HepG2 (cell line): ENCODE measurements at regions not wholly inside any gene's neighbourhood (a gene's known extent, or its start where the extent isn't known, plus 50 kb on each side); places are given as distances from the start of the nearest gene placed in this dataset.

Experiments used
- ETV5 ChIP-seq: IDR thresholded peaks from 2 replicates; pipeline ENCODE4 v1.6.1; 2018; ENCODE audit warnings: missing biosample characterization, missing genetic modification reagents, inconsistent platforms, borderline replicate concordance
- FIP1L1 ChIP-seq: fragments of 200-400 bp; formaldehyde crosslinking; IDR thresholded peaks from 2 replicates; pipeline ENCODE4 v1.6.1; 2018; ENCODE audit warnings: low read depth, mild to moderate bottlenecking, low read length, moderate library complexity, borderline replicate concordance; ENCODE audit not compliant: insufficient read depth
- HOXA3 ChIP-seq: sonication (generic); formaldehyde crosslinking; IDR thresholded peaks from 2 replicates; pipeline ENCODE4 v1.5.0; 2020; ENCODE audit warnings: missing genetic modification reagents
- MAFG ChIP-seq: sonication (generic); formaldehyde crosslinking; IDR thresholded peaks from 2 replicates; pipeline ENCODE4 v1.5.1; 2020; ENCODE audit warnings: mild to moderate bottlenecking, missing genetic modification reagents
- NFE2L1 ChIP-seq: sonication (generic); formaldehyde crosslinking; IDR thresholded peaks from 2 replicates; pipeline ENCODE4 v1.4.0; 2020; ENCODE audit warnings: missing genetic modification reagents, mild to moderate bottlenecking, borderline replicate concordance
- ZNF263 ChIP-seq: sonication (generic); formaldehyde crosslinking; IDR thresholded peaks from 2 replicates; pipeline ENCODE4 v1.4.0; 2020; ENCODE audit warnings: missing genetic modification reagents
- ZNF484 ChIP-seq: sonication (generic); formaldehyde crosslinking; IDR thresholded peaks from 2 replicates; pipeline ENCODE4 v1.5.1; 2020; ENCODE audit warnings: mild to moderate bottlenecking, low read depth, missing genetic modification reagents, borderline replicate concordance
- ZNF746 ChIP-seq: sonication (generic); formaldehyde crosslinking; IDR thresholded peaks from 2 replicates; pipeline ENCODE4 v1.8.0; 2022; ENCODE audit warnings: mild to moderate bottlenecking, missing genetic modification reagents
- ZNF788 ChIP-seq: sonication (generic); formaldehyde crosslinking; IDR thresholded peaks from 2 replicates; pipeline ENCODE4 v1.5.0; 2020; ENCODE audit warnings: mild to moderate bottlenecking, missing genetic modification reagents, borderline replicate concordance
- TF ChIP-seq, protein P1 (sequence below): IDR thresholded peaks from 2 replicates; pipeline ENCODE4 v1.6.1; 2016; ENCODE audit warnings: low read depth, control low read depth
- TF ChIP-seq, protein P2 (sequence below): sonication (generic); formaldehyde crosslinking; IDR thresholded peaks from 2 replicates; pipeline ENCODE4 v1.5.1; 2020; ENCODE audit warnings: mild to moderate bottlenecking, missing genetic modification reagents, borderline replicate concordance
- TF ChIP-seq, protein P3 (sequence below): sonication (generic); formaldehyde crosslinking; IDR thresholded peaks from 2 replicates; pipeline ENCODE4 v1.4.0; 2020; ENCODE audit warnings: mild to moderate bottlenecking, missing genetic modification reagents
- TF ChIP-seq, protein P4 (sequence below): sonication (generic); formaldehyde crosslinking; IDR thresholded peaks from 2 replicates; pipeline ENCODE4 v1.4.0; 2020; ENCODE audit warnings: missing genetic modification reagents, borderline replicate concordance
- TF ChIP-seq, protein P5 (sequence below): sonication (generic); formaldehyde crosslinking; IDR thresholded peaks from 2 replicates; pipeline ENCODE4 v1.4.0; 2020; ENCODE audit warnings: missing genetic modification reagents, borderline replicate concordance

DNA sequence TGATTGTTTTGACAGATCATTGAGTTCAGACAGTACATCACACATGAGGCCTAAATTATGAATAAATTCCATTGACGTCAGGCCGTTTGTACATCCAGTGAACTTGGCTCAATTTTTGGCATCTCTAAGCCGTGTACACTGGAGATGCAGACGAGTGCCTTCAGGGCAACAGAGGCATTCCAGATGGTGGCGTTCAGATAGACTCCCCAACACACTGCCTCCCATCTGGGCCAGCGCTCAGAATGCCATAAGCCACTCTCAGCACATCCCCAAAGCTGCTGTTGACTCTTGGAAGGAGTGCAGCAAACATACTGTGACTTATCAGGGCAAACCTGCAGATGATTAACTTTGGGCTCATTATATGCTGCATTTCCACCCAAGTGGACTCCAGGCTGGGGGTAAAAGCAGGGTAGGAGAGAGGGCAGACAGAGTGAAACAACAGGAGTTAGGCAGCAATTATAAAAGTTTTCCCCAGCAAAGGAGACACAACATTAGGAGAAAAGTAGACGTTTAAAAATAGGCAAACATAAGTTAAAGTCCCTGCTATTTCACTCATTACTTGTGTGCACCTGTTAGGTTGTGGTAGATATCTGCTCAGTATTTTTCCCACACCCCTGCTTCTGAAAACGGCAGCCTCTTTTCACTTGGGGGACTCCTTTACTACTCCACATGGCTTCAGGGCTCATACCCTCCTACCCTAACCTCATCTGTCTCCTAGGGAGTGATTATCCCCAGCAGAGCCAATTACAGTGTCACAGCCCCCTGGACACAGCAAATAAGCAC, 60.2 kb upstream of the PDE3B start (continued):
- TF ChIP-seq, protein P1, sequence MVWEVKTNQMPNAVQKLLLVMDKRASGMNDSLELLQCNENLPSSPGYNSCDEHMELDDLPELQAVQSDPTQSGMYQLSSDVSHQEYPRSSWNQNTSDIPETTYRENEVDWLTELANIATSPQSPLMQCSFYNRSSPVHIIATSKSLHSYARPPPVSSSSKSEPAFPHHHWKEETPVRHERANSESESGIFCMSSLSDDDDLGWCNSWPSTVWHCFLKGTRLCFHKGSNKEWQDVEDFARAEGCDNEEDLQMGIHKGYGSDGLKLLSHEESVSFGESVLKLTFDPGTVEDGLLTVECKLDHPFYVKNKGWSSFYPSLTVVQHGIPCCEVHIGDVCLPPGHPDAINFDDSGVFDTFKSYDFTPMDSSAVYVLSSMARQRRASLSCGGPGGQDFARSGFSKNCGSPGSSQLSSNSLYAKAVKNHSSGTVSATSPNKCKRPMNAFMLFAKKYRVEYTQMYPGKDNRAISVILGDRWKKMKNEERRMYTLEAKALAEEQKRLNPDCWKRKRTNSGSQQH, result no peak
- TF ChIP-seq ZNF788 (CRISPR knock-in tag) (no peak; the same call in 1 of the 2 replicates), FIP1L1 (no peak), ZNF263 (CRISPR knock-in tag) (peak; percentile 21; the same call in 1 of the 2 replicates), ZNF484 (no peak), ETV5 (CRISPR knock-in tag) (peak; percentile 13; the same call in 1 of the 2 replicates), MAFG (CRISPR knock-in tag) (no peak), NFE2L1 (CRISPR knock-in tag) (no peak), HOXA3 (peak; percentile 50; the same call in 1 of the 2 replicates), ZNF746 (CRISPR knock-in tag) (no peak)
- TF ChIP-seq, protein P2, sequence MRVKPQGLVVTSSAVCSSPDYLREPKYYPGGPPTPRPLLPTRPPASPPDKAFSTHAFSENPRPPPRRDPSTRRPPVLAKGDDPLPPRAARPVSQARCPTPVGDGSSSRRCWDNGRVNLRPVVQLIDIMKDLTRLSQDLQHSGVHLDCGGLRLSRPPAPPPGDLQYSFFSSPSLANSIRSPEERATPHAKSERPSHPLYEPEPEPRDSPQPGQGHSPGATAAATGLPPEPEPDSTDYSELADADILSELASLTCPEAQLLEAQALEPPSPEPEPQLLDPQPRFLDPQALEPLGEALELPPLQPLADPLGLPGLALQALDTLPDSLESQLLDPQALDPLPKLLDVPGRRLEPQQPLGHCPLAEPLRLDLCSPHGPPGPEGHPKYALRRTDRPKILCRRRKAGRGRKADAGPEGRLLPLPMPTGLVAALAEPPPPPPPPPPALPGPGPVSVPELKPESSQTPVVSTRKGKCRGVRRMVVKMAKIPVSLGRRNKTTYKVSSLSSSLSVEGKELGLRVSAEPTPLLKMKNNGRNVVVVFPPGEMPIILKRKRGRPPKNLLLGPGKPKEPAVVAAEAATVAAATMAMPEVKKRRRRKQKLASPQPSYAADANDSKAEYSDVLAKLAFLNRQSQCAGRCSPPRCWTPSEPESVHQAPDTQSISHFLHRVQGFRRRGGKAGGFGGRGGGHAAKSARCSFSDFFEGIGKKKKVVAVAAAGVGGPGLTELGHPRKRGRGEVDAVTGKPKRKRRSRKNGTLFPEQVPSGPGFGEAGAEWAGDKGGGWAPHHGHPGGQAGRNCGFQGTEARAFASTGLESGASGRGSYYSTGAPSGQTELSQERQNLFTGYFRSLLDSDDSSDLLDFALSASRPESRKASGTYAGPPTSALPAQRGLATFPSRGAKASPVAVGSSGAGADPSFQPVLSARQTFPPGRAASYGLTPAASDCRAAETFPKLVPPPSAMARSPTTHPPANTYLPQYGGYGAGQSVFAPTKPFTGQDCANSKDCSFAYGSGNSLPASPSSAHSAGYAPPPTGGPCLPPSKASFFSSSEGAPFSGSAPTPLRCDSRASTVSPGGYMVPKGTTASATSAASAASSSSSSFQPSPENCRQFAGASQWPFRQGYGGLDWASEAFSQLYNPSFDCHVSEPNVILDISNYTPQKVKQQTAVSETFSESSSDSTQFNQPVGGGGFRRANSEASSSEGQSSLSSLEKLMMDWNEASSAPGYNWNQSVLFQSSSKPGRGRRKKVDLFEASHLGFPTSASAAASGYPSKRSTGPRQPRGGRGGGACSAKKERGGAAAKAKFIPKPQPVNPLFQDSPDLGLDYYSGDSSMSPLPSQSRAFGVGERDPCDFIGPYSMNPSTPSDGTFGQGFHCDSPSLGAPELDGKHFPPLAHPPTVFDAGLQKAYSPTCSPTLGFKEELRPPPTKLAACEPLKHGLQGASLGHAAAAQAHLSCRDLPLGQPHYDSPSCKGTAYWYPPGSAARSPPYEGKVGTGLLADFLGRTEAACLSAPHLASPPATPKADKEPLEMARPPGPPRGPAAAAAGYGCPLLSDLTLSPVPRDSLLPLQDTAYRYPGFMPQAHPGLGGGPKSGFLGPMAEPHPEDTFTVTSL (CRISPR knock-in tag), result peak; percentile 30; the same call in 1 of the 2 replicates
- TF ChIP-seq, protein P3, sequence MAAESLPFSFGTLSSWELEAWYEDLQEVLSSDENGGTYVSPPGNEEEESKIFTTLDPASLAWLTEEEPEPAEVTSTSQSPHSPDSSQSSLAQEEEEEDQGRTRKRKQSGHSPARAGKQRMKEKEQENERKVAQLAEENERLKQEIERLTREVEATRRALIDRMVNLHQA (CRISPR knock-in tag), result no peak
- TF ChIP-seq, protein P4, sequence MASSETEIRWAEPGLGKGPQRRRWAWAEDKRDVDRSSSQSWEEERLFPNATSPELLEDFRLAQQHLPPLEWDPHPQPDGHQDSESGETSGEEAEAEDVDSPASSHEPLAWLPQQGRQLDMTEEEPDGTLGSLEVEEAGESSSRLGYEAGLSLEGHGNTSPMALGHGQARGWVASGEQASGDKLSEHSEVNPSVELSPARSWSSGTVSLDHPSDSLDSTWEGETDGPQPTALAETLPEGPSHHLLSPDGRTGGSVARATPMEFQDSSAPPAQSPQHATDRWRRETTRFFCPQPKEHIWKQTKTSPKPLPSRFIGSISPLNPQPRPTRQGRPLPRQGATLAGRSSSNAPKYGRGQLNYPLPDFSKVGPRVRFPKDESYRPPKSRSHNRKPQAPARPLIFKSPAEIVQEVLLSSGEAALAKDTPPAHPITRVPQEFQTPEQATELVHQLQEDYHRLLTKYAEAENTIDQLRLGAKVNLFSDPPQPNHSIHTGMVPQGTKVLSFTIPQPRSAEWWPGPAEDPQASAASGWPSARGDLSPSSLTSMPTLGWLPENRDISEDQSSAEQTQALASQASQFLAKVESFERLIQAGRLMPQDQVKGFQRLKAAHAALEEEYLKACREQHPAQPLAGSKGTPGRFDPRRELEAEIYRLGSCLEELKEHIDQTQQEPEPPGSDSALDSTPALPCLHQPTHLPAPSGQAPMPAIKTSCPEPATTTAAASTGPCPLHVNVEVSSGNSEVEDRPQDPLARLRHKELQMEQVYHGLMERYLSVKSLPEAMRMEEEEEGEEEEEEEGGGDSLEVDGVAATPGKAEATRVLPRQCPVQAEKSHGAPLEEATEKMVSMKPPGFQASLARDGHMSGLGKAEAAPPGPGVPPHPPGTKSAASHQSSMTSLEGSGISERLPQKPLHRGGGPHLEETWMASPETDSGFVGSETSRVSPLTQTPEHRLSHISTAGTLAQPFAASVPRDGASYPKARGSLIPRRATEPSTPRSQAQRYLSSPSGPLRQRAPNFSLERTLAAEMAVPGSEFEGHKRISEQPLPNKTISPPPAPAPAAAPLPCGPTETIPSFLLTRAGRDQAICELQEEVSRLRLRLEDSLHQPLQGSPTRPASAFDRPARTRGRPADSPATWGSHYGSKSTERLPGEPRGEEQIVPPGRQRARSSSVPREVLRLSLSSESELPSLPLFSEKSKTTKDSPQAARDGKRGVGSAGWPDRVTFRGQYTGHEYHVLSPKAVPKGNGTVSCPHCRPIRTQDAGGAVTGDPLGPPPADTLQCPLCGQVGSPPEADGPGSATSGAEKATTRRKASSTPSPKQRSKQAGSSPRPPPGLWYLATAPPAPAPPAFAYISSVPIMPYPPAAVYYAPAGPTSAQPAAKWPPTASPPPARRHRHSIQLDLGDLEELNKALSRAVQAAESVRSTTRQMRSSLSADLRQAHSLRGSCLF (CRISPR knock-in tag), result no peak
- TF ChIP-seq, protein P5, sequence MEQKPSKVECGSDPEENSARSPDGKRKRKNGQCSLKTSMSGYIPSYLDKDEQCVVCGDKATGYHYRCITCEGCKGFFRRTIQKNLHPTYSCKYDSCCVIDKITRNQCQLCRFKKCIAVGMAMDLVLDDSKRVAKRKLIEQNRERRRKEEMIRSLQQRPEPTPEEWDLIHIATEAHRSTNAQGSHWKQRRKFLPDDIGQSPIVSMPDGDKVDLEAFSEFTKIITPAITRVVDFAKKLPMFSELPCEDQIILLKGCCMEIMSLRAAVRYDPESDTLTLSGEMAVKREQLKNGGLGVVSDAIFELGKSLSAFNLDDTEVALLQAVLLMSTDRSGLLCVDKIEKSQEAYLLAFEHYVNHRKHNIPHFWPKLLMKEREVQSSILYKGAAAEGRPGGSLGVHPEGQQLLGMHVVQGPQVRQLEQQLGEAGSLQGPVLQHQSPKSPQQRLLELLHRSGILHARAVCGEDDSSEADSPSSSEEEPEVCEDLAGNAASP (CRISPR knock-in tag), result no peak
